ENCODE measurements at regions not wholly inside any gene's neighbourhood (a gene's known extent, or its start where the extent isn't known, plus 50 kb on each side); places are given as distances from the start of the nearest gene placed in this dataset.

GRCh38 chr2:176483476-176483875 lies 214.2 kb downstream of the MTX2 start:
- CTCF ChIA-PET, result no interaction called here
- ATAC-seq (no peak), DNase-seq (ENCODE audit: low read depth, low spot score) (no peak)
- Histone ChIP-seq H3K4me1 (ENCODE audit: control insufficient read depth, insufficient read depth, low read length) (no peaks in the 10 kb centered on the region), H3K27ac (ENCODE audit: low read length) (no peak overlapping the region), H3K9me3 (ENCODE audit: control insufficient read depth, insufficient read depth, low read depth, low read length) (no peaks in the 10 kb centered on the region), H3K4me3 (ENCODE audit: low read depth in 2 of 2, low read length in 2 of 2) (no peak overlapping the region), H3K27me3 (ENCODE audit: control insufficient read depth, insufficient read depth, low read length) (no peaks in the 10 kb centered on the region), H3K36me3 (ENCODE audit: control insufficient read depth, insufficient read depth, low read length) (no peaks in the 10 kb centered on the region)
- TF ChIP-seq REST (IDR thresholded peaks at IDR 0.05; ENCODE audit: insufficient read depth in 1 of 2, low read depth in 2 of 2, low read length in 1 of 2) (no peak), CTCF (IDR thresholded peaks at IDR 0.05) (no peak), TCF7L2 (IDR thresholded peaks at IDR 0.05; ENCODE audit: low read depth, low read length) (no peak), POLR2AphosphoS5 (IDR thresholded peaks at IDR 0.05; ENCODE audit: low read depth, low read length) (no peak), SIN3A (IDR thresholded peaks at IDR 0.05; ENCODE audit: borderline replicate concordance, insufficient read depth, low read depth, low read length) (no peak)
- POLR2A ChIA-PET, result no interaction called here
- in situ Hi-C loops (cut with HindIII; ENCODE audit: low pct_unique_long_range_greater_than_20kb, low sequenced_read_pairs), result no loop called here
- BruUV-seq (replicated peaks), result no TSS peak
- intact Hi-C loops (cut with micrococcal nuclease; ENCODE audit: unreplicated experiment), result no loop called here

GRCh38 chr2:176483901-176484568 lies 214.8 kb downstream of the MTX2 start:
- ChIA-PET POLR2A (no interaction called here), CTCF (no interaction called here)
- BruUV-seq (replicated peaks), result no TSS peak
- no peak for ATAC-seq
- no peaks in the 10 kb centered on the region for H3K36me3 ChIP-seq (ENCODE audit: control insufficient read depth, insufficient read depth, low read length)
- no peaks in the 10 kb centered on the region for H3K9me3 ChIP-seq (ENCODE audit: control insufficient read depth, insufficient read depth, low read depth, low read length)
- in situ Hi-C loops (cut with HindIII; ENCODE audit: low pct_unique_long_range_greater_than_20kb, low sequenced_read_pairs), result no loop called here
- H3K27ac ChIP-seq (ENCODE audit: low read length), result no peak overlapping the region
- TF ChIP-seq CTCF (IDR thresholded peaks at IDR 0.05) (no peak), REST (IDR thresholded peaks at IDR 0.05; ENCODE audit: insufficient read depth in 1 of 2, low read depth in 2 of 2, low read length in 1 of 2) (no peak), SIN3A (IDR thresholded peaks at IDR 0.05; ENCODE audit: borderline replicate concordance, insufficient read depth, low read depth, low read length) (no peak)
- no peak overlapping the region for H3K4me3 ChIP-seq (ENCODE audit: low read depth in 2 of 2, low read length in 2 of 2)
- no peak for DNase-seq (ENCODE audit: low read depth, low spot score)
- no peaks in the 10 kb centered on the region for H3K27me3 ChIP-seq (ENCODE audit: control insufficient read depth, insufficient read depth, low read length)
- no peaks in the 10 kb centered on the region for H3K4me1 ChIP-seq (ENCODE audit: control insufficient read depth, insufficient read depth, low read length)
- intact Hi-C loops (cut with micrococcal nuclease; ENCODE audit: unreplicated experiment), result no loop called here
